Mucosa of descending colon (tissue), 3 donors: ENCODE measurements at regions not wholly inside any gene's neighbourhood (a gene's known extent, or its start where the extent isn't known, plus 50 kb on each side); places are given as distances from the start of the nearest gene placed in this dataset.

Source experiments
- ATAC-seq: fragments of 200-7000 bp; cut with Tn5 transposase; one replicate; pipeline ENCODE4 v1.9.1; 2020; ENCODE audit warnings: mild to moderate bottlenecking, moderate library complexity
- DNase-seq, 3 donors: peaks; one replicate each; pipeline ENCODE4 v3.0.0-alpha.2; 2020
- H3K36me3 ChIP-seq: fragments of 200-600 bp; one replicate; pipeline ENCODE4 v1.8.0; 2021; ENCODE audit warnings: low read depth, mild to moderate bottlenecking
- H3K4me1 ChIP-seq: fragments of 200-600 bp; one replicate; pipeline ENCODE4 v1.8.0; 2021; ENCODE audit warnings: low read depth, mild to moderate bottlenecking
- H3K4me3 ChIP-seq: fragments of 200-600 bp; one replicate; pipeline ENCODE4 v1.8.0; 2021; ENCODE audit warnings: mild to moderate bottlenecking
- H3K9me3 ChIP-seq: fragments of 200-600 bp; one replicate; pipeline ENCODE4 v1.8.0; 2021; ENCODE audit warnings: mild to moderate bottlenecking
- CTCF ChIP-seq: fragments of 200-600 bp; IDR thresholded peaks from one replicate; pipeline ENCODE4 v1.8.0; 2022; ENCODE audit warnings: antibody characterized with exemption, mild to moderate bottlenecking
- intact Hi-C, 2 donors: fragments of 100-400 bp; cut with DNase I in 1 of 2; cut with micrococcal nuclease in 1 of 2; formaldehyde crosslinking; loops; one replicate each; pipeline versions ENCODE4 v1.11.0 to v1.11.1; 2022; cut with DNase I, micrococcal nuclease
- donor health status: DM: no; HTN: no; CAD: no; lungs with moderate emphysema.
- donor health status: DM: no; HTN: no; CAD: no.
- donor health status: DM: no; HTN: yes; CAD: no.

- intact Hi-C loops: no loop called here
- ATAC-seq: no peak
- peaks cover 8% of the 10 kb centered on the region for H3K4me1 ChIP-seq
- H3K4me3 ChIP-seq: no peak overlapping the region
- H3K36me3 ChIP-seq: no peaks in the 10 kb centered on the region
- no peaks in the 10 kb centered on the region for H3K9me3 ChIP-seq
- DNase-seq: no peak
- no peak for TF ChIP-seq CTCF
Measured at GRCh38 chr6:170021579-170021978, 269.3 kb downstream of the DLL1 start.

GRCh38 chr6:170019818-170020583, 268.6 kb downstream of the ERMARD start:
- Histone ChIP-seq H3K4me3 (no peak overlapping the region), H3K4me1 (no peaks in the 10 kb centered on the region), H3K36me3 (no peaks in the 10 kb centered on the region), H3K9me3 (no peaks in the 10 kb centered on the region)
- no peak for TF ChIP-seq CTCF
- intact Hi-C loops: no loop called here
- ATAC-seq (no peak), DNase-seq (no peak)

DNA sequence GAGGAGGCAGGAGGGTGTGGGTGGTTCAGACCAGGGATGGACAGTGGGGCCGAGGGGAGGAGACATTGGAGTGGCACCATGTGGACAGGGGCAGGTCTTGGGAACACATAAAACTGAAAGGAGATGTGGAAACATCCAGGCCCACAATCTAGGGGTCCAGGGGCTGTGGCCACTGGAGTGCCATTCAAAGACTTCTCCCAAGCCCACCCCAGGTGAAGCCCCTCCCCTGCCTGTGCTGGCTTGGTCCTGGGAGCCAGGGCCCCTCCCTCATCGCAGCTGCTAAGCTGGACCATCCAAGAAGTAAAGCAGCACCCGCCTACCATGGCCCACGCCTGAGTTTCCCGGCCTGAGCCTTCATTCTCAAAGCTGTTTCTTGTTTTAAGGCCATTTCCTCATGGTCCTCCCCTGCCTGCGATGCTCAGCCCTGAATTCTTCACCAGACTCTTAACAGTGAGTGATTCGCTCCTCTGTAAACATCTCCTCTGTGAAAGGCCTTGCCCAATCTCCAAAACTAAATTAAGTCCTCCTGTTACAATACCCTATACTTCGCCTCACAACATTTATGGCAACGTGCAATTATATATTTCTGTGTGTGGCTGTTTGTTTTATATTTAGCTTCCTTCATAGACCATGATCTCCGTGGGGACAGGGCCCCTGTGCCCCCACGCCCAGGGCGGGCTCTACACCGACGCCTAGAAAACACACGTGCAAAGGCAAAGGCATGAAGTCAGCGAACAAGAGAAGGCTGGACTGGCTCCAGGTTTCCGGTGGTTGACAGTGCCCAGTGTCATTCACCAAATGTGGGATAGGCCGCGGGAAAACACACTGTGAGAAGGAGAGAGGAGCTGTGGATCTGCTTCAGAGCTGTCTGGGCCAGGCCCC, 267.8 kb downstream of the ERMARD start:
- DNase-seq (no peak), ATAC-seq (peak; percentile 25)
- H3K36me3 ChIP-seq: no peaks in the 10 kb centered on the region
- no peak overlapping the region for H3K4me3 ChIP-seq
- intact Hi-C loops: no loop called here
- no peak for TF ChIP-seq CTCF
- H3K9me3 ChIP-seq: no peaks in the 10 kb centered on the region
- no peaks in the 10 kb centered on the region for H3K4me1 ChIP-seq

GRCh38 chr6:170018422-170018935, 267.1 kb downstream of the ERMARD start:
- no peaks in the 10 kb centered on the region for H3K36me3 ChIP-seq
- intact Hi-C loops: no loop called here
- no peak overlapping the region for H3K4me3 ChIP-seq
- DNase-seq (no peak), ATAC-seq (no peak)
- no peaks in the 10 kb centered on the region for H3K4me1 ChIP-seq
- H3K9me3 ChIP-seq: no peaks in the 10 kb centered on the region
- TF ChIP-seq CTCF: no peak

GRCh38 chr6:170017603-170018320, 266.3 kb downstream of the ERMARD start:
- ATAC-seq (no peak), DNase-seq (no peak)
- TF ChIP-seq CTCF: no peak
- no peaks in the 10 kb centered on the region for H3K36me3 ChIP-seq
- intact Hi-C loops: no loop called here
- no peak overlapping the region for H3K4me3 ChIP-seq
- no peaks in the 10 kb centered on the region for H3K9me3 ChIP-seq
- no peaks in the 10 kb centered on the region for H3K4me1 ChIP-seq
